A673 (cell line): ENCODE measurements at regions not wholly inside any gene's neighbourhood (a gene's known extent, or its start where the extent isn't known, plus 50 kb on each side); places are given as distances from the start of the nearest gene placed in this dataset.

Experiments used
- EZH2 ChIP-seq: fragments of 200-600 bp; sonication (generic); IDR thresholded peaks from 2 replicates; pipeline ENCODE4 v1.6.1; 2017; ENCODE audit warnings: borderline replicate concordance, low read depth, mild to moderate bottlenecking, mixed read lengths, antibody characterized with exemption, low read length; ENCODE audit not compliant: poor library complexity, severe bottlenecking
- TF ChIP-seq, protein P1 (sequence below): fragments of 300-800, 200-600 bp; sonication (generic); conservative IDR thresholded peaks from 2 replicates; pipeline ENCODE4 v1.5.1; 2017; ENCODE audit warnings: low read depth, mild to moderate bottlenecking, antibody characterized with exemption, low read length, moderate library complexity, mixed read lengths

DNA sequence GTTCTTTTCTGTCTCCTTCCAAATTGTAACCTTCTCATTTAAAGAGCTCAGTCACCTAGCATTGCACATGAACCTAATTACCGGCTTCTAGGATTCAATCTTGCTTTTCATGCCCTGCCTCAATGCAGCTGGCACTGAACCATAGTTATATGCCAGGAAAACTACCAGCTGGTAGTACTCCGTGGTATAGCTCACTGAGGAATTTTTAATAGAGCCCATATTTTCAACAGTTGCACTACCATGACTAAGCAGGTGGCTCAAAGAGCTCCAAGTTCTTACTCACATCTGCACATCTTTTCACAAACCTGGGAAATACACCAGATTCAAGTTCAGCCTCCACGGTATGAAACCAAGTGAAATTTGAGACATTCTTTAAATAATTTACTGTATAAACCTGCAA lies 363.5 kb downstream of the GRB14 start:
- TF ChIP-seq, protein P1, sequence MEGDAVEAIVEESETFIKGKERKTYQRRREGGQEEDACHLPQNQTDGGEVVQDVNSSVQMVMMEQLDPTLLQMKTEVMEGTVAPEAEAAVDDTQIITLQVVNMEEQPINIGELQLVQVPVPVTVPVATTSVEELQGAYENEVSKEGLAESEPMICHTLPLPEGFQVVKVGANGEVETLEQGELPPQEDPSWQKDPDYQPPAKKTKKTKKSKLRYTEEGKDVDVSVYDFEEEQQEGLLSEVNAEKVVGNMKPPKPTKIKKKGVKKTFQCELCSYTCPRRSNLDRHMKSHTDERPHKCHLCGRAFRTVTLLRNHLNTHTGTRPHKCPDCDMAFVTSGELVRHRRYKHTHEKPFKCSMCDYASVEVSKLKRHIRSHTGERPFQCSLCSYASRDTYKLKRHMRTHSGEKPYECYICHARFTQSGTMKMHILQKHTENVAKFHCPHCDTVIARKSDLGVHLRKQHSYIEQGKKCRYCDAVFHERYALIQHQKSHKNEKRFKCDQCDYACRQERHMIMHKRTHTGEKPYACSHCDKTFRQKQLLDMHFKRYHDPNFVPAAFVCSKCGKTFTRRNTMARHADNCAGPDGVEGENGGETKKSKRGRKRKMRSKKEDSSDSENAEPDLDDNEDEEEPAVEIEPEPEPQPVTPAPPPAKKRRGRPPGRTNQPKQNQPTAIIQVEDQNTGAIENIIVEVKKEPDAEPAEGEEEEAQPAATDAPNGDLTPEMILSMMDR, result no peak
- TF ChIP-seq EZH2, result no peak
